Panc1 (cell line): ENCODE measurements at regions not wholly inside any gene's neighbourhood (a gene's known extent, or its start where the extent isn't known, plus 50 kb on each side); places are given as distances from the start of the nearest gene placed in this dataset.

ENCODE experiments used
- CTCF ChIP-seq: fragments of 450-650 bp; IDR thresholded peaks from 2 replicates; pipeline ENCODE4 v1.5.1; 2017; ENCODE audit warnings: mild to moderate bottlenecking
- POLR2AphosphoS5 ChIP-seq: IDR thresholded peaks from 2 replicates; pipeline ENCODE4 v1.6.1; 2012; ENCODE audit warnings: mild to moderate bottlenecking, low read depth, low read length, moderate library complexity
- TF ChIP-seq, protein P1 (sequence below), 2 experiments: IDR thresholded peaks; 2 replicates each; pipeline ENCODE4 v1.6.1; 2011 to 2012; ENCODE audit warnings: low read depth in 2 of 2, control low read depth in 1 of 2, low read length in 1 of 2, mild to moderate bottlenecking in 1 of 2, moderate library complexity in 1 of 2; ENCODE audit not compliant: insufficient read depth in 1 of 2

DNA sequence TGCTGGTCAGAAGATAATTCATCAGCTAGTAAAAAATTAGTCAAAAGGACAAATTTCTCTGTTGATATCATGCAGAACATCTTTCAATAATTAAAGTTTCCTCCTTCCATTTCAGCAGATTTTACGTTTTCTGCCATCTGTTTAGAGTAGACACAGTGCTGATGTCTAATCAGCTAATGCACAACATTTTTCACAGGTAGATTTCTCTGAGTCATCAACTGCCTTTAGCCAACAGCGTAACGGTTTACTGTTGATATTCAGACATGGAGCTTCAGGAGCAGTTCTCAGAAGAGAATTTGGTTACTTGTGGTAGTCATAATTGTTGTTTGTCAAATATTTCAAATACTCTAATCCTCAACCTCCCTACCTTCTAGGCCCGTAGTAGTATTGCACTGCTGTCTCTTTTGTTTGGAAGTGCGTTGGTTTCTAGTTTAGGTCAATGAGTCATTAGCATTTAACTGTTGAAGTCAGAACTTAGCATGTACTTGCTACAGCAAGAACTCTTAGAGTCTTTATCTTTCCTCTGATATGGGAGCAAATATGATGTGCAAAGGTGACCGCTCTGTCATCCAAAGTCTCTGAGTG is 86.8 kb upstream of the TFPI start:
- TF ChIP-seq, protein P1, sequence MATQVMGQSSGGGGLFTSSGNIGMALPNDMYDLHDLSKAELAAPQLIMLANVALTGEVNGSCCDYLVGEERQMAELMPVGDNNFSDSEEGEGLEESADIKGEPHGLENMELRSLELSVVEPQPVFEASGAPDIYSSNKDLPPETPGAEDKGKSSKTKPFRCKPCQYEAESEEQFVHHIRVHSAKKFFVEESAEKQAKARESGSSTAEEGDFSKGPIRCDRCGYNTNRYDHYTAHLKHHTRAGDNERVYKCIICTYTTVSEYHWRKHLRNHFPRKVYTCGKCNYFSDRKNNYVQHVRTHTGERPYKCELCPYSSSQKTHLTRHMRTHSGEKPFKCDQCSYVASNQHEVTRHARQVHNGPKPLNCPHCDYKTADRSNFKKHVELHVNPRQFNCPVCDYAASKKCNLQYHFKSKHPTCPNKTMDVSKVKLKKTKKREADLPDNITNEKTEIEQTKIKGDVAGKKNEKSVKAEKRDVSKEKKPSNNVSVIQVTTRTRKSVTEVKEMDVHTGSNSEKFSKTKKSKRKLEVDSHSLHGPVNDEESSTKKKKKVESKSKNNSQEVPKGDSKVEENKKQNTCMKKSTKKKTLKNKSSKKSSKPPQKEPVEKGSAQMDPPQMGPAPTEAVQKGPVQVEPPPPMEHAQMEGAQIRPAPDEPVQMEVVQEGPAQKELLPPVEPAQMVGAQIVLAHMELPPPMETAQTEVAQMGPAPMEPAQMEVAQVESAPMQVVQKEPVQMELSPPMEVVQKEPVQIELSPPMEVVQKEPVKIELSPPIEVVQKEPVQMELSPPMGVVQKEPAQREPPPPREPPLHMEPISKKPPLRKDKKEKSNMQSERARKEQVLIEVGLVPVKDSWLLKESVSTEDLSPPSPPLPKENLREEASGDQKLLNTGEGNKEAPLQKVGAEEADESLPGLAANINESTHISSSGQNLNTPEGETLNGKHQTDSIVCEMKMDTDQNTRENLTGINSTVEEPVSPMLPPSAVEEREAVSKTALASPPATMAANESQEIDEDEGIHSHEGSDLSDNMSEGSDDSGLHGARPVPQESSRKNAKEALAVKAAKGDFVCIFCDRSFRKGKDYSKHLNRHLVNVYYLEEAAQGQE (IDR thresholded peaks at IDR 0.05; ENCODE audit: insufficient read depth in 1 of 2, low read depth in 2 of 2, low read length in 1 of 2) = no peak
- no peak for TF ChIP-seq CTCF
- TF ChIP-seq POLR2AphosphoS5 = no peak
